Tibial nerve (tissue), 4 donors: ENCODE measurements at regions not wholly inside any gene's neighbourhood (a gene's known extent, or its start where the extent isn't known, plus 50 kb on each side); places are given as distances from the start of the nearest gene placed in this dataset.

Experiments used
- EP300 ChIP-seq, 2 donors: sonication (generic); formaldehyde crosslinking; IDR thresholded peaks; one replicate each; pipeline ENCODE4 v1.6.1; 2017; ENCODE audit warnings: antibody characterized with exemption in 2 of 2, mild to moderate bottlenecking in 1 of 2
- POLR2A ChIP-seq, 2 donors: fragments of 450-650 bp; IDR thresholded peaks; one replicate each; pipeline ENCODE4 v1.6.1; 2017; ENCODE audit warnings: antibody characterized with exemption in 2 of 2, mild to moderate bottlenecking in 2 of 2, moderate library complexity in 2 of 2
- TF ChIP-seq, protein P1 (sequence below), 5 experiments: fragments of 200-600 bp in 3 of 5; fragments of 450-650 bp in 2 of 5; sonication (generic) in 3 of 5; IDR thresholded peaks; one replicate each; pipeline ENCODE4 v1.5.1; 2016 to 2019; ENCODE audit warnings: antibody characterized with exemption in 5 of 5, mild to moderate bottlenecking in 3 of 5, moderate library complexity in 2 of 5

DNA sequence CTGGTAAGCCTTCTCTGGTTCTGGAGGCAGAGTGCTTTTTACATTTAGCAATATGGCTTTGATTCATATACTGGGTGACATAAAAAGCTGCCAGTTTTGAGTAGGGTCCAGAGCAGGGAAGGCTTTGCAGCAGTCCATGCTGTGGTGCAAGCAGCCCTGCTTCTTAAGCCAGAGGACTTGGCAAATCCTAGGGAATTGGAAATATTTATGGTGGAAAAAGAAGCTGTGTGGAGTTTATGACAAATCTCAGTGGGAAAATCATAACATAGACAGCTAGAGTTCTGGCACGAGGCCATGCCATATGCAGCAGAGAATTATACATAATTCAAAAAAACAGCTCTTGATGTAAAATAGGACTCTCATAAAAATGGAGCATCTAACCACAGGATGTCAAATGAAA is 536.4 kb downstream of the RASEF start:
- TF ChIP-seq, protein P1, sequence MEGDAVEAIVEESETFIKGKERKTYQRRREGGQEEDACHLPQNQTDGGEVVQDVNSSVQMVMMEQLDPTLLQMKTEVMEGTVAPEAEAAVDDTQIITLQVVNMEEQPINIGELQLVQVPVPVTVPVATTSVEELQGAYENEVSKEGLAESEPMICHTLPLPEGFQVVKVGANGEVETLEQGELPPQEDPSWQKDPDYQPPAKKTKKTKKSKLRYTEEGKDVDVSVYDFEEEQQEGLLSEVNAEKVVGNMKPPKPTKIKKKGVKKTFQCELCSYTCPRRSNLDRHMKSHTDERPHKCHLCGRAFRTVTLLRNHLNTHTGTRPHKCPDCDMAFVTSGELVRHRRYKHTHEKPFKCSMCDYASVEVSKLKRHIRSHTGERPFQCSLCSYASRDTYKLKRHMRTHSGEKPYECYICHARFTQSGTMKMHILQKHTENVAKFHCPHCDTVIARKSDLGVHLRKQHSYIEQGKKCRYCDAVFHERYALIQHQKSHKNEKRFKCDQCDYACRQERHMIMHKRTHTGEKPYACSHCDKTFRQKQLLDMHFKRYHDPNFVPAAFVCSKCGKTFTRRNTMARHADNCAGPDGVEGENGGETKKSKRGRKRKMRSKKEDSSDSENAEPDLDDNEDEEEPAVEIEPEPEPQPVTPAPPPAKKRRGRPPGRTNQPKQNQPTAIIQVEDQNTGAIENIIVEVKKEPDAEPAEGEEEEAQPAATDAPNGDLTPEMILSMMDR (IDR thresholded peaks at IDR 0.05): no peak
- TF ChIP-seq POLR2A (IDR thresholded peaks at IDR 0.05) (no peak), EP300 (IDR thresholded peaks at IDR 0.05) (no peak)
